ENCODE measurements at regions not wholly inside any gene's neighbourhood (a gene's known extent, or its start where the extent isn't known, plus 50 kb on each side); places are given as distances from the start of the nearest gene placed in this dataset.

DNA sequence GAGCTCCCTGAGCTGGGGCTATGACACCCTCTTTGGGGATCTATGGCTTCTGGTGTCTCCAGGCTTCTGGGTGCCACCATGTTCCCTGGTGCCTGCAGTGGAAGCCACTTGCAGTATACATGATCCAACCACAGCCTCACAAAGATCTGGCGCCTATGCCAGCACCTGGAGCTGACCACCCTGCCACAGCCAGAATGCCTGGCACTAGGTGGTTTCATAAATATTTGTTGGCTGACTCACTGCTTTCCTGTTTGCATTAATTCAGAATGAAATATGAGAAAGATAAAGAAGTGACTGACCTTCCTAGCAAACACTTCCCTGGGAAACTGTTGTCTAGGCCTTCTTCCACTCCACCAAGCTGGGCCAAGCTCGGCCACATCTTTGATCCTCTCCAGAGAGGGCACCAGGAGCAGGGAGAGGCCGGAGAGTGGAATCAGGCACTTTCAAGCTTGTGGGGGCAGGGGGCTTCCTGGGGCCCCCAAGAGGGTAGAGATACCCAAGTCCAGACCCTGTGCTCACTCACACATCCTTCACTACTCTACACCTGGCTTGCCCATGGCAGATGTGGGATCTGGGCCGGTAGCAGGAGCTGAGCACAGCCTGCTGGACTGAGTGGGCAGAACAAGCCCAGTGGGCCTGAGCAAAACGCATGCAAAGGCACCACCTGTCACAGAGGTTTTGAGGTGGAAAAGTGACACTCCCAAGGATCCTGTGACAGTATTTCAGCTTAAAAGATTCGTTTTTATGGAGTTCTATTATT is 565.7 kb downstream of the SLC4A3 start:
- DNase-seq (ENCODE audit: low read depth in 1 of 2, low spot score in 1 of 2) = no peak
- Histone ChIP-seq H3K4me3 (no peak overlapping the region), H3K27me3 (no peaks in the 10 kb centered on the region), H3K9me3 (ENCODE audit: low read depth) (no peaks in the 10 kb centered on the region), H3K4me1 (ENCODE audit: low read depth) (no peaks in the 10 kb centered on the region), H3K36me3 (no peaks in the 10 kb centered on the region), H3K27ac (no peak overlapping the region)
- TF ChIP-seq CTCF (IDR thresholded peaks at IDR 0.05; ENCODE audit: low read depth, low read length) = no peak

DNA sequence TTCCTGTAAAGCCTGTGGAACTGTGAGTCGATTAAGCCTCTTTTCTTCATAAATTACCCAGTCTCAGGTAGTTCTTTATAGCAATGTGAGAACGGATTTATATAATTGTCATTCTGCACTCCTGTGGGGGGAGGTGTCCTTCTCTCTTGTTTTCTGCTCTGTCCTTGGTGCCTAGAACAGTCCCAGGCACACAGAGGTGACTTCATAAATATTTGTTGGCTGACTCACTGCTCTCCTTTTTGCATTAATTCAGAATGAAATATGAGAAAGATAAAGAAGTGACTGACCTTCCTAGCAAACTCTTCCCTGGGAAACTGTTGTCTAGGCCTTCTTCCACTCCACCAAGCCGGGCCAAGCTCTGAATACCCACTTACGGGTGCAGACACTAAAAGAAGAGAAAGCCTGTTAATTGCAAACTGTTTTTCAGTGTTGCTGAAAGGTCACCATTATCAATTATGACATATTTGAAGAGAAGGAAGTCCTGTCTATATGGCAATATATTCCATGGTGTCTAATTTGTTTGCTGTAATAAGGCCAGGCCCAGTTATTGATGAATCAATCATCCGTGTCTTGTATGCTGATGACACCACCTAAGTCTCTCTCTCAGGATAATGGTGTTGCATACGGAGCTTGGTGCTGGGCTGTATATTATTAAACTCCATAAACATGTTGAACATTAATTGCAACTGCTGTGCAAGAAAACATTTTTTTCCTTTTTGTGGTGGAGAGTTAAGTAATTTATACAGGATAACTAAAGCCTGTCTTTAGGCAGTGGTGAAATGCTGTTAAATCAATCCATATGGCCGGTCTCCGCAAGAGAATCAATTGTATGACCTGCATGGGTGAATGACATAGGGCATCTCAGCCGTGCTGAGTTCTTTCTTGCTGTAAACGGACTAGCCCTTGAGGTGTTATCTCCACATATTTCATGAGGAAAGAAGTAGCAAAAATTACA is 567.5 kb downstream of the SLC4A3 start:
- Histone ChIP-seq H3K9me3 (ENCODE audit: low read depth) (no peaks in the 10 kb centered on the region), H3K4me1 (ENCODE audit: low read depth) (no peaks in the 10 kb centered on the region), H3K27me3 (no peaks in the 10 kb centered on the region), H3K27ac (no peak overlapping the region), H3K4me3 (no peak overlapping the region), H3K36me3 (no peaks in the 10 kb centered on the region)
- TF ChIP-seq CTCF (IDR thresholded peaks at IDR 0.05; ENCODE audit: low read depth, low read length) = no peak
- DNase-seq (ENCODE audit: low read depth in 1 of 2, low spot score in 1 of 2) = no peak

- no peak overlapping the region for H3K27ac ChIP-seq
- no peaks in the 10 kb centered on the region for H3K27me3 ChIP-seq
- no peaks in the 10 kb centered on the region for H3K36me3 ChIP-seq
- no peaks in the 10 kb centered on the region for H3K4me1 ChIP-seq (ENCODE audit: low read depth)
- TF ChIP-seq CTCF (IDR thresholded peaks at IDR 0.05; ENCODE audit: low read depth, low read length) = no peak
- H3K4me3 ChIP-seq = no peak overlapping the region
- H3K9me3 ChIP-seq (ENCODE audit: low read depth) = no peaks in the 10 kb centered on the region
- DNase-seq (ENCODE audit: low read depth in 1 of 2, low spot score in 1 of 2) = peak in 1 of 2 donors; percentile 87
These were observed 571.5 kb downstream of the SLC4A3 start for GRCh38 chr2:220198896-220199295.

- TF ChIP-seq CTCF (IDR thresholded peaks at IDR 0.05; ENCODE audit: low read depth, low read length) = no peak
- H3K4me1 ChIP-seq (ENCODE audit: low read depth) = no peaks in the 10 kb centered on the region
- DNase-seq (ENCODE audit: low read depth in 1 of 2, low spot score in 1 of 2) = no peak
These were observed 574.6 kb downstream of the SLC4A3 start for GRCh38 chr2:220202066-220202465.

GRCh38 chr2:220209093-220209492 is 581.7 kb downstream of the SLC4A3 start:
- TF ChIP-seq CTCF (IDR thresholded peaks at IDR 0.05; ENCODE audit: low read depth, low read length) = no peak
- H3K4me3 ChIP-seq = no peak overlapping the region
- no peaks in the 10 kb centered on the region for H3K36me3 ChIP-seq
- no peak overlapping the region for H3K27ac ChIP-seq
- no peaks in the 10 kb centered on the region for H3K4me1 ChIP-seq (ENCODE audit: low read depth)
- H3K9me3 ChIP-seq (ENCODE audit: low read depth) = no peaks in the 10 kb centered on the region
- no peaks in the 10 kb centered on the region for H3K27me3 ChIP-seq
- DNase-seq (ENCODE audit: low read depth in 1 of 2, low spot score in 1 of 2) = no peak

More at GRCh38 chr2:220202066-220202465, 574.6 kb downstream of the SLC4A3 start:
- Histone ChIP-seq H3K9me3 (ENCODE audit: low read depth) (no peaks in the 10 kb centered on the region), H3K27me3 (no peaks in the 10 kb centered on the region), H3K27ac (no peak overlapping the region), H3K4me3 (no peak overlapping the region), H3K36me3 (no peaks in the 10 kb centered on the region)

Measured in cardiac muscle cell (in vitro differentiated cells and primary cell).